ENCODE measurements at regions not wholly inside any gene's neighbourhood (a gene's known extent, or its start where the extent isn't known, plus 50 kb on each side); places are given as distances from the start of the nearest gene placed in this dataset.

DNA sequence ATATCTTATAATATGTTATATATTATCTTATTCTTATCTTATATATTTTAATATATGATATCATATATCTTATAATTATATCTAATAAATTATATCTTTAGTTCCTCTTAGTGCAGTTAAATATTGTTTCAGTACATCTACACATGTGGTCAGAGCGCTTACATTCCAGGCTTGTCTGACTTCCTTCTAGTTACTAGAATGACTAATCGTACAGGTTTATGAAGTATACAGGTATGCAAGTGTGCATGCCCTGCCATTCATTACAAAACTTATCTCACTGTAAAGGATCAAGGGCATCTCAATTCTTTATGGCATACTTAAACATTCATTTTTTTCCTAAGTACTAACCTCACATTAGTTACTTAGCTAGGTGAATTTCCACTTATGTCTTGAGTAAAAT is 1278.0 kb upstream of the MAP3K7 start:
- no peak for DNase-seq

DNA sequence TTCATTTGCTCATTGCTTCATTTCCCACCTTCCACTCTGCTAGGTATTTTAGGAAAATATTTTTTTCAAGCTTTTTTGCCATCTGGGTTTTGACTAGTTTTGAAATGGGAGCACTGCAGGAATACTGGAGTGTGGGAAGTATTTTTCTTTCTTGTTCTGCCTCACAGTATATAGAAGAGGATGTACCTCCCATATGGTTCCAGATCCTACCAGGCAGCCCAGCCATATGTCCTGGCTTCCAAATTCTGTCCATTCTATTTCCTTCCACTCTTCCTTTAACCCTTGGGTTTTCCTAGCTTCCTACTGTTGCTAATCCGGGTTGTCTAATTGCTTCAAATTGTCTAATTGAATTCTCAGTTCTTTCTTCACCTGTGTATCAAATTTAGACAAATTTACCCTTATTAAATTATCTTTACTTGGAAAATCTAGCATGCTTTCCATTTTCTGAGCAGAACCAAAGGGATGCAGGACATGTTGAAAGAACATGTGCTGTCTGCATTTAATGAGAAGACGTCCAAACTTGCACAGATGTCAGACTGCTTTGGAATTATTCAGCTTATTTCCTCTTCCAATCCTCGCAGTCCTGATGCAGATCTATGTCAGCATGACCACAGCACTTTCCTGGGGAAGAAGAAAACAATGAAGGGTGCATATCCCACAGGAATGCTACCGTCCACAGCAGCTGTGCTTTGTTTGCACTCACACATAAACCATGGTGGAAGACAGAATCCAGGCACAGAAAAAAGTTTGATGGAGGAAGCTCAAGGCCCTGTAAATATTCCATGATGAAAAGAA is 1273.9 kb upstream of the MAP3K7 start:
- no peak for DNase-seq

DNA sequence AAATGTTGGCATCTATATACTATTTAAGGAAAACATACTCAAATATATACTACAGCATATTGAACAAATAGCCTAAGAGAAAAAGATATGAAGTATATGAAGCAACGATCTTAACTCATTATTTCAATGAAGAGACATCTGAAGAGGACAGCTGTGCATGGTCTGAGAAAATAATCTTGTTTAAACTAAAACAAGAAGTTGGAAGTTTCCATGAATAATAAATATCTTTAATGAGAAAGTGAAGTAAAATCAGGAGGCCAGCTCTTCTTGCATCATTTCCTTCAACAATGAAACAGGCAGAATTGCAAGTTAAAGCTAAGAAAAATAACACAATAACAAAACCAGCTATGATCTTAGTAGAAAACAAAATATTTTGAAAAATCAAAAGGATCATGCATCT is 1265.4 kb upstream of the MAP3K7 start:
- no peak for DNase-seq

DNA sequence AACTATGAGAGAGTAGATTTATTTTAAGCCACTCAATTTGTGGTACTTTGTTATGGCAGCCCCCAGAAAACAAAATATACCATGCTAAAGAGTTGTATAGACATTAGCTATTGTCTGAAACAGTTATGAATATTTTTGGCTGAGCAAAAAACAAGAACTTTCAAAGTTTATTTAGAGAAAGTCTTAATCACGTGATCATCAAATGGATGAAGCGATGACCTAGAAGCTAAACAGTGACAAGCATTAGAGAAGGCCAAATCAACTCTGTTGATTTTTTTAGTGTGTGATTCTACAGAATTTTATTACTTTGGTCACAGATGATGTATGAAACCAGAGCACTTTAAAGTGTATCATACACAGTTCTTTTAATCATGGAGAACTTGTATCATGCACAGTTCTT is 1247.9 kb upstream of the MAP3K7 start:
- DNase-seq: no peak

DNA sequence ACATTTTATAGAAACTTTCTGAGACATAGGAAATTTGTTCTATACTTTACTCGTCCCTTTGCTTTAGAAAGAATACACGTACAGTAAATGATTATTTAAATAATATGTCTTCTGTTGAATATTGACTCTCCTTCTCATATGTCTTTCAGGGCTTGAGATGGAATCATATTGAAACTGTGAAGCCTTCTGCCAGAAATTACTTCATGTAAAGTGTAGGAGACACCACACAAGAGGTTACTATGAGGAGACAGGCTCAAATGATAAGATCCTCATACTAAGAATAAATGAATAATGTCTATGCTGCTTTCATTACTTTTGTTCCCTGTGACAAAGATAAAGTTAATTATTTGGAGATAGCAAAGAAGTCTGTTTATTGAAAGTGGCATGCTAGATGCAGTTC is 1240.3 kb upstream of the MAP3K7 start:
- no peak for DNase-seq

DNA sequence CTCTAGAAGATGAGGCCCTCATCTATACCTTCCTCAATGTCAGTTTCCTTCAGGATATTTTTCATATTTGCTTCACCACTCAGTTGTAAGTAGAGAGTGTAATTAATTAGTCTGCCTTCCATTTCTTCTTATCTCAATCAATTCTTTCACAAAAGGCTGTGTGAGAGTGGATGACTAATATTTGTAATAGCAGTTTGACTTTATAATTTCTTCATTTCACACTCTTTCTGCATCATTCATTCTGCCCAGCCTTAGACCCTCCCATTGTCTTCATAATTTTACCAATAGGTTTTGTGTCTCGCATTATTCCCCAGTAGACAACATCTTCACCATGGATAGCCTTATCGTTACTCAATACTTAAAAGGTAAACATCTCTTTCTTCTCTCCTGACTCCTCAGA is 1239.3 kb upstream of the MAP3K7 start:
- no peak for DNase-seq

DNA sequence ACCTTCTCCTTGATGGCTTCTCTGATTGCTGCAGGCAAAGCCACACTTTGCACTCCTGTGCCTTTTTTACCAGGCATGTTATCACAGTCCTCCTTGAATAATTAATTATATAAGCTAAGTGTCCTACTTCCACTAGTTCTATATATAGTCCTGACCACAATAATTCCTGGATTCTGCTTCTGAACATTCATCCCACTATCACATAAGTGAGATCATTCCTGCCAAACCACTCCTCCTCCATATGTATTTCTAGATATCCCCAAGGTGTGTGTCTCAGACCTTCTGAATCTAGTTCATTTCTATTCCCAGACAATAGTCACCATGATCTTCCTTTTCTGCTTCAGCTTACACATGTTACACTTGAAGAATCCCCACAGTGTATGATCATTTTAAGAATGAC is 1237.5 kb upstream of the MAP3K7 start:
- no peak for DNase-seq

DNA sequence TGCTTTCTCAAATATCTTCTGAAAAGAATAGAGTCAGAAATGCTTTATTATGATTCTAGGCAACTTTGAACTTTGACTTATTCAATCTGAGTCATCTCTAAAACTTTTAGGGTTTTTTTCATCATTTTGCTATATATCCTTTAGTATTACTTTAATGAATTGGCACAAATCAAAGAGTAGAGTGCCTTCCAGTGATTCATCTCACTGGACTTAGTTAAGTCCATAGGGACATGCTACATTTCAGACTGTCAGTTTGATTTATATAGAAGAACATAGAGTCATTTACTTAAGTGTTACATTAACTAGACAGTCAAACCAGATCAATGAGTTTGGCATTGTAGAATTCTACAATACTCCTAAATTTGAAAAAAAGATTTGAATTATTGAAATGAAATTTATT is 1235.7 kb upstream of the MAP3K7 start:
- no peak for DNase-seq

DNA sequence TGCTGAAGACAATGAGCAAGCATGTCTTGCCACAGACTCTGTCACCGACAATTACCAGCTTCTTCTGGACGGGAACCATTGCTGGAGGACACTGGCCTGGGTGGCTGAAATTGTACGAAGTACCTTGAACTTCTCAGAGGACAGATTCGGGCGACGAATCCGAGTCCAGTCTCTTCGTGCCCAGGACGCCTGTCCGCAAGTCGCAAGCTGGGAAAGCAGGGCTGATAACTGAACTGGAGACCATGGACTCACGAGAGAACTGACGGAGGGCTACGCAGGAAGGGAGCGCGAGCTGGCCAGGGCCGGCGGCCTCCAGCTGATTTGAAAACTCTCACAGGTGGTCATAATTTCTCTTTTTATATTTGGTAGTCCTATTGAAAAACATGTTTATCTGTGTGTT is 1229.5 kb upstream of the MAP3K7 start:
- DNase-seq: no peak

DNA sequence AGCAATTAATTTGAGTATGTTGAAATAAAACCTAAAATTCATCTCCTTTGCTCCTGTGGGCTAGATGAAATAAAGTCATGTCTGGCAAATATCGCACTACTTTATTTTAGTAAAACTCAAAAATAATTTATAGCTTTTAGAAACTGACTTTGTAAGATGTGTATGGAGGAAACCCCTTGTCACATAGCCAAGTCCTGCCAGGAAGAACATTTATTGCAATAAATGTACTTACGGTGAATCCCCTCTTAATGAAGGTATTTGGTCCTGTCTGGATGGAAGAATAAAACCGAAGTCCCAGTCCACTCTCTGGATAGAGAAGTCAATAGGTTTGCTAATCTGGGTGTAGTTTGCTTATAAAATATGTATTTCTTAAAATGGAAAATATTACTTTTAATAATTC is 1226.8 kb upstream of the MAP3K7 start:
- no peak for DNase-seq

DNA sequence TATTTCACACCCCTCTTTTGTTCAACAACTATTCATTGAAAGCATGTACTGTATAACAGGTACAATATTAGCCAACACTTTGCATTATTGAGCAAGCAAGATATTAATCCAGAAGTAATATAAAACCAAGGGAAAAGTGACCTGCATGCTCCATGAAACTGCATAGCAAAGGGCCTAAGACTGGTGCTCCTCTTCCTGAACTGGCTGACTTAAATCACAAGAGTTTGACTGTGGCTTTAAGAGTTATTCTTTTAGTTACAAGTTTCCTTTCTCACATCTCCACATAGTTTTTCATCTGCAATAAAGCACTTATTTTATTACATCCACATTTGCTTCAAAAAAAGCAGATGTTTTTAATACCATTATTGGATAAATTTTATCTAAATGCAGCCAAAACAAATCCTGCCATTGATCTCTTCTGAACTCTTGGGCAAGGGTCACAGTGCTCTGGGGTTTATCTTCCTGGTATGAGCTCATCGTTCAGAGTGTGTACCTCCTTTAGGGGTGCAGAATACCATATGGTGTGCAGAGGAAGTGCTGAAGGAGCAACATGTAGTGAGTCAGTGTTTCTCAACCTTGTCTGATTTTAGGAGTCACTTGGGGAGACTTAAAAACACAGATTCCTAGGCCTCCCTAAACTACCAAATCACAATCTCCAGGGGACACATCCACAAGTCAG is 1225.9 kb upstream of the MAP3K7 start:
- no peak for DNase-seq

DNA sequence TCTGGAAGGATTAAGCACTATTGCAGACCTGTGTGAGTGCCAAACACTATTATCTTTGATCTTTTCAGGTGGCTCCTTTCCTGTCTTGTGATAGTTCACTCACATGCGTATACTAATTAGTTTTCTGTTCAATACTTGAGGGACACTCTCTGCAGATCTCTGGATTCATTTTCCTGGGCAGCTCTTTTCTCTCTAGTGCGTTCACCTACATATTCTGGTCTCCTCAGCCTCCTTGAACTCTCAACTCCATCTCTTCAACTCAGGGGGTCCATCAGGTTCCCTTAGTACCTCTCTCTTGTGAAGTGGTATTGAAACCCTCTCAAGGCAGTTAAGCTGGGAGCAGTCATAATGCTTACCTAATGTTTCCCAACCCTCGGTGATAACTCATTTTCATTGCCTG is 1218.1 kb upstream of the MAP3K7 start:
- DNase-seq: no peak

DNA sequence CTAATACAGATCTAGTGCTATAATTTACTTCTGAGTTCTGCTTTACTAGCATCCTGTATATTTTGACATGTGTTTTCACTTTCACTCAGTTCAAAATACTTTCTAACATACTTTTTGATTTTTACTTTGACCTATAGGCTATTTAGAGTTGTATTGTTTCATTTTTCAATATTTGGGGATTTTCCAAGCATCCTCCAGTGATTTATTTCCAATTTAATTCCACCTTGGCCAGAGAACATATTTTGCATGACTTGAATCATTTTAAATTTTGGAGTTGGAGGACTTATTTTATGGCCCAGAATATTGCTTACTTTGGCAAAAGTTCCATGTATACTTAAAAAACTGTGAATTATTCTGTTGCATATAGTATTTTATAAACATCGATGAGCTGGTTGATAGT is 1215.6 kb upstream of the MAP3K7 start:
- no peak for DNase-seq

DNA sequence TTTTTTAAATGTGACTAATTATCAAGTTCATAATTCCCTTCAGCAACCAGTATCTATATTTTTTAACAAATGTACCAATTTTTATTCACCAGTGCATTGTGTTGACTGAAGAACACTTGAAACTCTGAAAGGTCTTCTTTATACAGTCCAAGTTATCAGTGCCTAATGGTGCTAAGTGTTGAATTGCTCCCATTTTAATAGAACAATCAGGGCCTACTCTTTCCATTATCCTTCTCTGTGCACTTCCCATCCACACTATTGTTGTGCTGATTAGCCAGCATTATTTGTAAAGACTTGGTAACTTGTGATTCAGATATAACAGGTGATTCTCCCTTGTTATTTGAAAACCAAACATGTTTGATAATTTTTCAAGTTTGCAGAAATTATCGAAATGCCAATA is 1209.7 kb upstream of the MAP3K7 start:
- peak; percentile 28 for DNase-seq

DNA sequence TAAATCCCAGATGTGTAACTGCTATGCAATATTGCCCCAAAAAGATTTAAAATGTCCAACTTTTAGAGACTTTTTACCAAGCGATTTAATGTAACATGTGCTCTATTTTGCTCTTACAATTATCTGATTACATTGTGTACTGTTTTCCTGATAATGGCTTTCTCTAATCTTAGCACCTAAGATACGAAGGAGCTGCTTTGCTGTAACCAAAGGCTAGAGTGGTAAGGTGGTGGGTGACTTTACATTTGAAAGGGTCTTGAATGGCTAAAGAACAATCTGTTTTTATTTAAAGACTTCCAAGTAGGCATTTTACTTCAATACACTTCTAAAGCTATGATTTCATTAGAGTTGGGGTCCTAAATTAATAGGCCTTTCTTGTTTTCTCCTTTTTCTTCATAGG is 1201.6 kb upstream of the MAP3K7 start:
- DNase-seq: no peak

DNA sequence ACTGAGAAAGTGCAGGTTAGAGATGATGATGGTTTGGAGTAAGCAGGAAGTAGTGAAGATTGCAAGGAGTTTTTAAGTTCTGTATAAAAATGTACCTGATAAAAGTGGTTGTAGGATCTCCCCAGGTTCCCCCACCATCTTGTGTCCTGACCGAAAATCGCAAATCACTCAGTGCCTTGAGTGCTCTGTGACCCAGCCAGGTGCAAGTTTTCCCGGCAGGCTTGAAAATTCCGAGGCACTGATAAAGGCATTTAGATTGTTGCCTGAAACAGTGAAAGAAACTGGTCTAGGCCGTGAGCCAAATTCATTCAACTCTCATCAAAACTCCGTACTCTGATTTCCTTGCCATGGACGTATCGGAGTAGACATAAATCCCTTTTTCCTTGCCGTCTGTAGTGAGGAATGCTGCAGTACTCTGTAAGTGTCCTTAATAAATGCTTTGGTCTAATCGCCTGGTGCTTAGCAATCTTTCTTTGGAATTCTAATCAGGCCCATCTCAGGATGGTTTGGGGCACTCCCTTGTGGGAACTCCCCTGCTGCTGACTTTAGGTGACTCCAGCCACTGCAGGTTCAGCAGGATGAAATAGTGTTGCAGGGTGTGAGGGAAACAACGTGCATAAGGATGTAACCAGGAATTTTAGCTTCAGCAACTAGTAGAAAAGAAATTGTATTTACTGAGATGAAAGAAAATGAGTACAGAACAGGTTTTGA is 1199.8 kb upstream of the MAP3K7 start:
- no peak for DNase-seq

DNA sequence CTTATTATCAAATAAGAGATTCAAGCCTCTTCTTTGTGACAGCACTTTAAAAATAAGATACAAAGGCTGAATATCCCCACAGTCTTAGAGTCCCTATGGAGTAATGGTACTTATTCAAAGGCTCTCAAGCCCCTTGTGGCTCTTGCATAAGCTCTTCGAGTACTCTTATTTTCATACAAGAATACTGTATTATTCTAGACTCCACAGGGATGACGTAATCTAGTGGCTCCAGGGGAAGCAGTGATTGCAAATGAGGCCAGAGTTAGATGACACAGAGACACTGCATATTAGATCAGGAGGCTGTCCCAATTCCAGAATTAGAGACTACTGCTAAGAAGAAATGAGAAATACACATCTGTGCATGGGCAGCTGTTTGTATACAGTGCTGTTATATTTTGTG is 1195.9 kb upstream of the MAP3K7 start:
- DNase-seq: no peak

DNA sequence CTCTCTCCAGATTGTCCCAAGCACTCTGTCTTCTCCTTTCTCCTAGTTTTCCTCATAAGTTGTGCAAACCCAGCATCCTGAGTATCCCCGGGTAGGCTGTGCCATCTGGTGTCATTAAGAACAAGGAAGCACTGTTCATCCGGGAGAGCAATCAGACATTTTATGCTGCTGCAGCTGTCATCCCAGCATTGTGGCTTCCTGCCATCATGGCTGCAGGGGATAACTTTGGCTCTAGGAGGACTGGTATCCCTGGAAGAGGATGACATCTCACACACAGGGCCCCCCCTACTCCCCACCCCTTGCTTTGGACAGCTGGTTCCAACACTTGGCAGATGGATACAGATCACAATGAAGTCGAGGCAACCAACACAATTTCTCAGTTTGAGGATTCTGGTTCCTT is 1195.1 kb upstream of the MAP3K7 start:
- no peak for DNase-seq

DNA sequence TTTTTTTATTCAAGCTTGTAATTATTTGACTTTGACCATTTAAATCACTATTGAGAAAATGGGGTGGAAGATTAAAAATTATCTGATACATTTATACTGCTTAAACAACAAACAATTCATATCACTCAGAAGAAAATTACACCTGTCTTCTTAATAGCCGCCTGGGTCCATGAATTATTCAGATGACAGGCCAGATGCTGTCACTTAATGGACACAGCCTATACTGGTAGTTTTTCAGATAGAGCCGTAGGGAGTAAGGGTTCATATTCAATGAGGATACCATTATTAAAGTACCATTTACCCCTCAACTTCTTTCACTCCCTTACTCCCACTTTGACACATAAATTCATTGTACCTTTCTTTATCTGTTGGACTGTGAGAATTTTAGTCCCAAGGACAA is 1193.4 kb upstream of the MAP3K7 start:
- no peak for DNase-seq

DNA sequence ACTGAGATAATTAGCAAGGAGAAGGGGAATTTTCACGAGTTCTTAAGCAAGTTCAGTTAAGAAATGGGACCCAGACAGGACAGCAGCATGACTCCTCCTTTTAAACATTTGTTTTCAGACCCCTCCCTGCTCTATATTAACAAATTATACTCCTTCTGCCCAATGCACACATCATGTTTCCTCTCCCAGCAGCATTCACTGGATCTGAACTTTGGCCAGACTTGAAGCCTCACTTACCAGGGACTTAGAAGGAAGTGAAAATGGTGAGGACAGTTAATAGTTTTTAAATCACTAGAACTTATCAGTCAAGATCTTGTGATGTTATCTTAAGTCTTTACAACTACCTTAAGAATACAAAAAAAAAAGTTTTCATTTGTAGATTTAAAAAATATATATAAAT is 1174.7 kb upstream of the MAP3K7 start:
- DNase-seq: no peak

DNA sequence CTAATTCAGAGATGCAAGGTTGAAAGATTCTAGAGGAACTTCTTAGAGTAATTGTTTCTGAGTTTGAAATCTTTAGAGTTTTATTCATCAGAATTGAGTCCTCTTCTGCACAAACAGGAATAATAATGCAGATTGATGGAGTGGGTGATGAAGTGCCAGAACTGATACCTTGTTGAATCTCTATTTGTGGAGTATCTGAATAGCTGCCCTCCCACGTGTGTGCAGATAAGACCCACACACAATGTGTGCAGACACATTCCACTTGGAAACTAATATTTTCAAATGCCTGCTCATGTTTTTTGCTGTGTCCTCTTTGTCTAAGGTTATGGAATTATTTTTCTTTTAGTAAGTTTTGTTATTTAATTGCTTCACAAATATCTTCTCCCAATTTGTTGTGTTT is 1167.8 kb upstream of the MAP3K7 start:
- DNase-seq: no peak

DNA sequence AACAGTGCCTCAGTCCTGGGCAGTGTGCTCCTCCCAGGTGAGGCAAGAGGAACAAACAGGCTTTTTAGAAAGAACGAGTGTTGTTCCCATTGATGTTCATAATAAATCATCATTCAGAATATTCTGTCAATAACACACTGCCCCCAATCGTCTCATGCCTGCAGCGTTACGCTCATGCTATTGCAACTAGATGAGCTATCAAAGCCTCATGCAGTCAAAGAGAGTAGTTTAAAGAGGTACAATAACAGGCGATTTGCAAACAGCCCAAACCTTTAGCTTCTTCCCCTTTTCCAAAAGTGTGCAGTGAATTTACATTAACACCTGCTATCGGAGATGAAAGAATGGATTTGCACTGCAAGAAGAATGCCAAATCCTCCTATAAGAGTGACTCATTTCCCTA is 1164.7 kb upstream of the MAP3K7 start:
- no peak for DNase-seq

DNA sequence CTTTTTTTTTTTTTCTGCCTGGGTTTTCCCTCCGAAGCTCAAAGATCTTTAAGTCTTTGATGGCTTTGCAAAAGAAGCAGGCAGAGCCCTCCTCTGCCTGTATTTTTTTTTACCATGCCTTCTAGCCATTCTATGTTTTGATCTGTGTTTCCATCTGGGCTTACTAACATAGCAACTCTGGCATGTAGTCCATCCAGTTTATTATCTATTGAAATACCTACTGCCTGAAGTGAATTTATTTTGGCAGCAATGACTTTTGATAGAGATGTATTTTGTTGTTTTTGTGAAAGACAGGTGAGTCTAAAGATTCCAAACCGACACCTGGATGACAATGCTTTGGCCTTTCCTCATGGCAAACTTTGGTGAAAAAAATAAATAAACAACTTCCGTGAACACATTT is 1157.7 kb upstream of the MAP3K7 start:
- DNase-seq: no peak

DNA sequence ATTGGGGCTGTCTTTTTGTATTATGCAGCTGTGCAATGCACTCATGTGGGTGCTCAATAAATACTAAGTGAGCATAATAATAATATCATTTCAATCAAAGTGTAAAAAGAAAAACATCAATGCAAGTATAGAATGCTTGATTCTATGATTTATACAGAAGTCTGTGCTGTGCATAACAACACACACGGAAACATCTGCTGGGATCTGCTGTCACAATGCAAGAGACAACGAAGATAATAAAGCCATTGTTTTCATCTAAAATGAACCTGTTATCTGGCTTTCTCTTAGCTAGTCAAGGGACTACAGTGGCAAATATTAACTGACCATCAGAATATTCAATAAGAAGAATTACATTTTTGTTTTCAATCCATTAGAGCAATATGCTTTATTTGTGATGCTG is 1156.9 kb upstream of the MAP3K7 start:
- no peak for DNase-seq
